Glutamatergic neuron (in vitro differentiated cells): ENCODE measurements at regions not wholly inside any gene's neighbourhood (a gene's known extent, or its start where the extent isn't known, plus 50 kb on each side); places are given as distances from the start of the nearest gene placed in this dataset.

Experiments
- DNase-seq: peaks from one replicate; pipeline ENCODE4 v3.0.0; 2022
- H3K27ac Mint-ChIP-seq: one replicate; pipeline ENCODE4 v1.8.0; 2020; ENCODE audit warnings: mild to moderate bottlenecking, mixed read lengths, inconsistent platforms; ENCODE audit not compliant: unreplicated experiment
- H3K27me3 Mint-ChIP-seq: one replicate; pipeline ENCODE4 v1.8.0; 2020; ENCODE audit warnings: mild to moderate bottlenecking, moderate library complexity, mixed read lengths, inconsistent platforms; ENCODE audit not compliant: unreplicated experiment
- H3K36me3 Mint-ChIP-seq: one replicate; pipeline ENCODE4 v1.8.0; 2020; ENCODE audit warnings: mild to moderate bottlenecking, mixed read lengths, inconsistent platforms; ENCODE audit not compliant: unreplicated experiment
- H3K4me1 Mint-ChIP-seq: one replicate; pipeline ENCODE4 v1.8.0; 2020; ENCODE audit warnings: mild to moderate bottlenecking, low read depth, mixed read lengths, inconsistent platforms; ENCODE audit not compliant: unreplicated experiment
- H3K4me3 Mint-ChIP-seq: one replicate; pipeline ENCODE4 v1.8.0; 2020; ENCODE audit warnings: mild to moderate bottlenecking, mixed read lengths, inconsistent platforms; ENCODE audit not compliant: unreplicated experiment
- H3K9me3 Mint-ChIP-seq: one replicate; pipeline ENCODE4 v1.8.0; 2020; ENCODE audit warnings: mild to moderate bottlenecking, moderate library complexity, mixed read lengths, inconsistent platforms; ENCODE audit not compliant: unreplicated experiment
- CTCF ChIP-seq: fragments of 200-600 bp; sonication (generic); IDR thresholded peaks from one replicate; pipeline ENCODE4 v1.5.0; 2021; ENCODE audit not compliant: partially characterized antibody, unreplicated experiment

GRCh38 chr6:135647521-135647920, 150.0 kb upstream of the AHI1 start:
- no peak for DNase-seq
- Mint-ChIP-seq H3K27me3 (no peaks in the 10 kb centered on the region), H3K9me3 (peaks cover 2% of the 10 kb centered on the region), H3K36me3 (peaks cover 4% of the 10 kb centered on the region), H3K27ac (no peak overlapping the region), H3K4me3 (no peak overlapping the region), H3K4me1 (no peaks in the 10 kb centered on the region)
- no peak for TF ChIP-seq CTCF

GRCh38 chr6:135651964-135652755, 154.6 kb upstream of the AHI1 start:
- H3K9me3 Mint-ChIP-seq, result peaks cover 2% of the 10 kb centered on the region
- no peak for DNase-seq

GRCh38 chr6:135655055-135655454, 157.5 kb upstream of the AHI1 start:
- Mint-ChIP-seq H3K27ac (no peak overlapping the region), H3K9me3 (peaks cover 2% of the 10 kb centered on the region), H3K36me3 (peaks cover 4% of the 10 kb centered on the region), H3K27me3 (no peaks in the 10 kb centered on the region), H3K4me3 (no peak overlapping the region), H3K4me1 (no peaks in the 10 kb centered on the region)
- DNase-seq, result no peak
- TF ChIP-seq CTCF, result no peak

More at GRCh38 chr6:135651964-135652755, 154.6 kb upstream of the AHI1 start:
- TF ChIP-seq CTCF, result no peak
- H3K4me3 Mint-ChIP-seq, result no peak overlapping the region
- H3K4me1 Mint-ChIP-seq, result no peaks in the 10 kb centered on the region
- H3K27me3 Mint-ChIP-seq, result no peaks in the 10 kb centered on the region
- no peak overlapping the region for H3K27ac Mint-ChIP-seq
- H3K36me3 Mint-ChIP-seq, result peaks cover 4% of the 10 kb centered on the region

GRCh38 chr6:135657207-135657606, 159.7 kb upstream of the AHI1 start:
- Mint-ChIP-seq H3K27ac (no peak overlapping the region), H3K4me3 (no peak overlapping the region), H3K36me3 (no peaks in the 10 kb centered on the region), H3K4me1 (no peaks in the 10 kb centered on the region), H3K9me3 (no peaks in the 10 kb centered on the region), H3K27me3 (no peaks in the 10 kb centered on the region)
- no peak for TF ChIP-seq CTCF
- DNase-seq, result no peak

- no peaks in the 10 kb centered on the region for H3K4me1 Mint-ChIP-seq
- DNase-seq, result no peak
- no peaks in the 10 kb centered on the region for H3K36me3 Mint-ChIP-seq
- H3K4me3 Mint-ChIP-seq, result no peak overlapping the region
- no peaks in the 10 kb centered on the region for H3K27me3 Mint-ChIP-seq
- no peaks in the 10 kb centered on the region for H3K9me3 Mint-ChIP-seq
- no peak for TF ChIP-seq CTCF
- H3K27ac Mint-ChIP-seq, result no peak overlapping the region
Observed at GRCh38 chr6:135658481-135658880, 160.9 kb upstream of the AHI1 start.
